GM12873 (cell line): ENCODE measurements at regions not wholly inside any gene's neighbourhood (a gene's known extent, or its start where the extent isn't known, plus 50 kb on each side); places are given as distances from the start of the nearest gene placed in this dataset.

Experiments
- CTCF ChIP-seq: IDR thresholded peaks from 2 replicates; pipeline ENCODE4 v1.5.1; 2012; ENCODE audit warnings: low read depth, mild to moderate bottlenecking, moderate library complexity, low read length, control low read depth; ENCODE audit not compliant: insufficient read depth; ENCODE audit errors: missing control alignments

GRCh38 chr1:188365874-188366273, 1537.1 kb downstream of the PLA2G4A start:
- TF ChIP-seq CTCF, result no peak

- no peak for TF ChIP-seq CTCF
Observed at GRCh38 chr1:188367661-188368060, 1538.9 kb downstream of the PLA2G4A start.

- TF ChIP-seq CTCF, result no peak
Observed at GRCh38 chr1:188371295-188371806, 1542.6 kb downstream of the PLA2G4A start.

- no peak for TF ChIP-seq CTCF
Observed at GRCh38 chr1:188372821-188373220, 1544.1 kb downstream of the PLA2G4A start.

GRCh38 chr1:188382851-188383250, 1554.1 kb downstream of the PLA2G4A start:
- no peak for TF ChIP-seq CTCF

- TF ChIP-seq CTCF, result no peak
Observed at GRCh38 chr1:188386161-188386560, 1557.4 kb downstream of the PLA2G4A start.

- no peak for TF ChIP-seq CTCF
Observed at GRCh38 chr1:188386666-188387065, 1557.9 kb downstream of the PLA2G4A start.

- TF ChIP-seq CTCF, result no peak
Observed at GRCh38 chr1:188394677-188395076, 1565.9 kb downstream of the PLA2G4A start.
